NCI-H460 (cell line): ENCODE measurements at regions not wholly inside any gene's neighbourhood (a gene's known extent, or its start where the extent isn't known, plus 50 kb on each side); places are given as distances from the start of the nearest gene placed in this dataset.

Experiments used
- DNase-seq: peaks from one replicate; pipeline ENCODE4 v3.0.0-alpha.2; 2016; ENCODE audit warnings: low read depth; ENCODE audit errors: extremely low read depth

GRCh38 chr19:30910485-30911240 is 438.6 kb downstream of the TSHZ3 start:
- no peak for DNase-seq

- DNase-seq, result no peak
Observed at GRCh38 chr19:30909216-30909615, 440.0 kb downstream of the TSHZ3 start.

GRCh38 chr19:30908262-30908771 is 440.9 kb downstream of the TSHZ3 start:
- DNase-seq, result no peak

- no peak for DNase-seq
Observed at GRCh38 chr19:30906871-30907270, 442.4 kb downstream of the TSHZ3 start.

- no peak for DNase-seq
Observed at GRCh38 chr19:30900051-30900450, 449.2 kb downstream of the TSHZ3 start.

- DNase-seq, result no peak
Observed at GRCh38 chr19:30898353-30899103, 450.7 kb downstream of the TSHZ3 start.

GRCh38 chr19:30897553-30897952 is 451.7 kb downstream of the TSHZ3 start:
- DNase-seq, result no peak

GRCh38 chr19:30897034-30897433 is 452.2 kb downstream of the TSHZ3 start:
- DNase-seq, result no peak

- DNase-seq, result no peak
Observed at GRCh38 chr19:30896554-30896953, 452.7 kb downstream of the TSHZ3 start.

- no peak for DNase-seq
Observed at GRCh38 chr19:30895946-30896345, 453.3 kb downstream of the TSHZ3 start.

GRCh38 chr19:30891051-30891450 is 458.2 kb downstream of the TSHZ3 start:
- DNase-seq, result no peak

GRCh38 chr19:30890033-30890432 is 459.2 kb downstream of the TSHZ3 start:
- DNase-seq, result no peak

GRCh38 chr19:30888937-30889336 is 460.3 kb downstream of the TSHZ3 start:
- no peak for DNase-seq

GRCh38 chr19:30887042-30887441 is 462.2 kb downstream of the TSHZ3 start:
- no peak for DNase-seq

GRCh38 chr19:30886222-30886621 is 463.0 kb downstream of the TSHZ3 start:
- DNase-seq, result no peak

GRCh38 chr19:30884146-30884812 is 465.0 kb downstream of the TSHZ3 start:
- DNase-seq, result no peak

GRCh38 chr19:30883071-30883470 is 466.2 kb downstream of the TSHZ3 start:
- no peak for DNase-seq

GRCh38 chr19:30882411-30883005 is 466.7 kb downstream of the TSHZ3 start:
- DNase-seq, result no peak

GRCh38 chr19:30881930-30882329 is 467.3 kb downstream of the TSHZ3 start:
- no peak for DNase-seq

- no peak for DNase-seq
Observed at GRCh38 chr19:30881281-30881680, 468.0 kb downstream of the TSHZ3 start.

GRCh38 chr19:30880551-30880950 is 468.7 kb downstream of the TSHZ3 start:
- no peak for DNase-seq
